K562 (cell line): ENCODE measurements at regions not wholly inside any gene's neighbourhood (a gene's known extent, or its start where the extent isn't known, plus 50 kb on each side); places are given as distances from the start of the nearest gene placed in this dataset.

ENCODE experiments used
- MTF1 ChIP-seq: fragments of 250-450 bp; sonication (Bioruptor Pico); IDR thresholded peaks from 2 replicates; pipeline ENCODE4 v1.9.0; 2021; ENCODE audit warnings: moderate library complexity, mild to moderate bottlenecking, inconsistent platforms, borderline replicate concordance
- SIRT6 ChIP-seq: IDR thresholded peaks from one replicate; pipeline ENCODE4 v1.6.1; 2012; ENCODE audit warnings: low read depth, mild to moderate bottlenecking, control low read depth, inconsistent platforms, low read length, moderate library complexity
- TAF9B ChIP-seq: fragments of 450-650 bp; IDR thresholded peaks from 2 replicates; pipeline ENCODE4 v1.6.1; 2018; ENCODE audit warnings: mild to moderate bottlenecking; ENCODE audit not compliant: partially characterized antibody

- TF ChIP-seq MTF1 = no peak
- TF ChIP-seq SIRT6 = no peak
- TF ChIP-seq TAF9B = no peak
Measured at GRCh38 chr14:101088714-101089113, 185.2 kb upstream of the RTL1 start.
